GM18873 (cell line): ENCODE measurements at regions not wholly inside any gene's neighbourhood (a gene's known extent, or its start where the extent isn't known, plus 50 kb on each side); places are given as distances from the start of the nearest gene placed in this dataset.

Source experiments
- ATAC-seq: cut with Tn5 transposase; IDR thresholded peaks from one replicate; pipeline ENCODE4 v1.9.1; 2021; ENCODE audit warnings: mild to moderate bottlenecking, moderate library complexity, moderate number of reproducible peaks; ENCODE audit not compliant: unreplicated experiment, low FRiP score

DNA sequence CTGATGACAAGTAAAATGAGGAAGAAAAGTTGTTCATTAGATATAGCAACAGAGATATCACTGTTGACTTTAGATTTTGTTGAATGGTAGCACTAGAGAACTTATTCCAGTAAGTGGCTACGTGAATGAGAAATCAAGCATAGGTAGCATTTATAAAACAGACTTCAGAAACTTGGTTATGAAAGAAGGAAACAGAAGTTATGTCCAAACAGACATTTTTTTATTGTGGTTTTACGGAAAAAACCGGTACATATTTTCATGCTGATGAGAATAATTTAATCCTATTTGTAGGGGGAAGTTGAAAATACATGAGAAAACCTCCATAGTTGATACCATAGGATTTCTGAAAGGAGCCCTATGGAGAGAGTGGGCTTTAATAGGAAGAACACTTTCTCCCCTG is 325.7 kb upstream of the SLC10A2 start:
- no peak for ATAC-seq

DNA sequence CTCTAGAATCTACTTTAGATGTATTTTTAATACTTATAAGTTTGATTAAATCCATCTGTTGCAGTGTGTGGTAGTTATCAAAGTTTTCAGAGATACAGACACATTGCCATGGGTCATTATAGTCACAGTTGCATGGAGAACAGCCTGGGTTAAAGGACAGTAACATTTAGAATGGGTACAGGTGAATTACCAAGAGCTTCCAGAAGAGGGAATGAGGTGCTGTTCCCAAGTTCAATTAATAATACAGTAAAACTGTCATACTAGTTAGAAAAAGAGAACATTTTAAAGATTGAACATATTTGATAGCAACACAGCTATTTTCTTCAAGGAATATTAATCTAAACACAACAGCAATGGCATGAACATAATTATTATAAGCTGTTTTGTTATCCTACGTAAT is 322.6 kb upstream of the SLC10A2 start:
- no peak for ATAC-seq

- no peak for ATAC-seq
These were observed 320.1 kb upstream of the SLC10A2 start for GRCh38 chr13:103386341-103386740.

- no peak for ATAC-seq
These were observed 307.7 kb upstream of the SLC10A2 start for GRCh38 chr13:103373916-103374315.

GRCh38 chr13:103371271-103371670 is 305.1 kb upstream of the SLC10A2 start:
- ATAC-seq: no peak

- ATAC-seq: no peak
These were observed 304.6 kb upstream of the SLC10A2 start for GRCh38 chr13:103370790-103371189.

DNA sequence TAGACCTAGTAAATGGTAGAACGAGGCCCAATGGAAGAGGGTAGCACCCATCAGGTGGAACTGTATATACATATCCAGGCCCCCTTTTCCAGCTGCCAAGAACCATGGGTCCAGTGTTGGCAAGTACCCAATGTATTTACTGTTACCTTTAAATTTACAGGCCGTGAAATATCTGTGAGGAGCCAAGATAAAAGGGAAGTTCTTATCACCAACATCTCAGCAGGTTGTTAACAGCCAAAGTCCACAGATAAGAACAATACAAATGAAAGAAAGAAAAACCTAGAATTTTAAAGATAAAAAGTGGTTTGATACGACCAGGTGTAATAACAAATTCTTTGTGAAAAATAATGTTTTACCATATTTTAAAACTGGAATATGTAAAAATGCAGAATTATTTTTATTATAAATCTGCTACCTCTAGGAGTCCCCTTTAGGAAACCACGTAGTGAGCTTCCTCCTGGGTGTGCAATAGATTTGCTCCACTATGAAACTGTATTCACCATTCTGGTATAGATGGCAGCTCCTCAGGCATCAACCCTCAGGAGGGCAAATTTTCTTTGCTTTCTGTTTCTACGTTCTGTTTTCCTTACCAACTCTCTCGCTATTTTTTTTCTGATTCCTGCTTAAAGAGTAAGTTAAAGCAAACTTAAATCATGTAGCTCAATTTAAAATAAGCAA is 292.2 kb upstream of the SLC10A2 start:
- no peak for ATAC-seq

DNA sequence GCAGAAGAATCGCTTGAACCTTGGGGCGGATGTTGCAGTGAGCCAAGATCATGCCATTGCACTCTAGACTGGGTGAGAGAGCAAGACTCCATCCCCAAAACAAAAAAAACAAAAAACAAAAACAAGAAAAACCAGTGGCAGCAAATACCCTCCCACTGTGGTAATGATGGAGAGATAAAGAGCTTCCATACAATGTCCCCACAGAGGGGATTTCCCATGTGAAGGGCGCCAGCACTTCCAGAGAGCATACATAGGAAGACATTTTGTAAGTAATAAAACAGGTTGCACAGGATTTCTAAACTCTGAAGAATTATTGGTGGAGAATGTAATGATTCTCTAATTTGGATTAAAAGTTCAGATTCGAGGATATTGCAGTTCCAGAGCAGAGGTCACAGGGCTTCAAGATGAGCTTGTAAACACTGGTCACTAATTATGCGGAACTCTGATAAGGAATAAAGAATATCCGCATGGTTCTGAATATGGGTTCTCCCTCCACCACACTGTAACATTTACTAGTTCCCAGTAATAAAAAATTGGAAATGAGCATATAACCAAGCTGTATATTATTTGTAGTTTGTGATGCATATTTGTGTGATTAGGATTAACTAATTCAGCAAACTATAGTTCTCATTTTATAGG is 290.1 kb upstream of the SLC10A2 start:
- no peak for ATAC-seq

GRCh38 chr13:103354171-103354570 is 288.0 kb upstream of the SLC10A2 start:
- no peak for ATAC-seq

DNA sequence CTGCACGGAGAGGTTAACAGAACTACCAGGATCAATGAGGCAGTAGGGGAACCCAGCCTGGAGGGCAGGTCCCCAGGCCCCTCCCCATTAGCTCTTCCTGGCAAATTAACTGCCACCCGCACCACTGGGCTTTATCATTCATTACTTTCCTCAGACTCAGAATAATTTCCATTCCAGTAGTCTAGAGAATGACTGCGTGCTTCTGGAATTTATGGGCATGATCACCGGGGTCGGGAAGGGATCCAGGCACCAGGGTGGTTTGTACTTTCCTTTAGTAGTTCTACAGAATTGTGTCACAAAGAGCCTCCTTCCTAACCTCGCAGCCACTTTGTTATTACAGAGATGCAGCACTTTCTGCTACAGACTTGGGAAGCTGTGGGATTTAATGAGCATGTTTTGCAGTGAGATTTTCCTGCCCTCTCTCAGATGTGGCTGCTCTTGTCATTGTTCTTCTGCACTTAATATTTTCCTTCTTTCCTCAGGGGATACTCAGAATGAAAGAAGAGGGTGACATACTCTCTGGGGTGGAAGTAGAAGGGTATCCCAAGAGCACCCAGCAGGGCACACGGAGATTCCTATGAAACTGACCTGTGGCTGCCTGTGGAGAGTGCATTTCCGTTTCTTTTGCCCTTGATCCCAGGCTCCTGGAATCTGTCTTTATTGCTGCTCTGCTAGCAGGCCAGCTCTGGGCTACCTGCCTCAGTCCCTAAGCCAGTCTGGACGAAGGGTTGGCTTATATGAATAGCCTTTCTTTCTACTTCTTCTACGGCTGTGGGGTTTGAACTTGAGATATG is 285.0 kb upstream of the SLC10A2 start:
- ATAC-seq: no peak

DNA sequence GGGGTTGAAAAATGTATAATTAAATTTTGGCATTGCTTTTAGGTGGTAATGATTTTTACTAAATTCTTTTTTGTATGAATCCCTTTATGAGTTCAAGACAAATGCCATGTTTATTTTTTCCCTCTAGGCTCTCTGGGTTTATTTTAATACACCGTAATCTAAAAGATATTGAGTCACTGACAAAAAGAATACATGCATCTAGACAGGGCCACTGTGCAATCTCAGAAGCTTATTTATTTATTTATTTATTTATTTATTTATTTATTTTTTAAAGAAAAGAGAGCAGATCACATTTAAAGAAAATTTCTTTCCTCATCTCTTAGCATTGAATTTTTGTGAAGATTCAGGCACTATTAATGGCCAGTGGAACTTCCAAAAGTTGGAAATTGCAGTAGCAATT is 283.9 kb upstream of the SLC10A2 start:
- ATAC-seq: no peak

GRCh38 chr13:103349211-103349980 is 283.2 kb upstream of the SLC10A2 start:
- no peak for ATAC-seq

DNA sequence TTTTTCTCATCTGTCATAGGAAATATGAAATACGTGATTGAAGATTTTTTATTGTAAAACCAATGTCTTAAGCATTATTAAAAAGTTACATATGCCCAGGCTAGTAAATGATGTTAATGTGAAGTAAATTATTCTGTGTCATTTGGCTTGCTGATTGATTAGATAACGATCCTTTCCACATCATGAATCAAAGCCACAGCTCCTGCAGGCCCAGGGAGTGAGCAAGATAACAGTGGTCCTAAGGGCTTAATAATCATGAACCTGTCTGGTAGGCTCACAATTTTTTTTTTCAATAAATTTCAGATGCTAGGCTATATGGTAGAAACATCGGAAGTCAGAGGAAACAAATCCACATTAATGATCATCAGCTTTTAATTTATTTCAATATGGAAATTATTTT is 269.0 kb upstream of the SLC10A2 start:
- ATAC-seq: no peak

DNA sequence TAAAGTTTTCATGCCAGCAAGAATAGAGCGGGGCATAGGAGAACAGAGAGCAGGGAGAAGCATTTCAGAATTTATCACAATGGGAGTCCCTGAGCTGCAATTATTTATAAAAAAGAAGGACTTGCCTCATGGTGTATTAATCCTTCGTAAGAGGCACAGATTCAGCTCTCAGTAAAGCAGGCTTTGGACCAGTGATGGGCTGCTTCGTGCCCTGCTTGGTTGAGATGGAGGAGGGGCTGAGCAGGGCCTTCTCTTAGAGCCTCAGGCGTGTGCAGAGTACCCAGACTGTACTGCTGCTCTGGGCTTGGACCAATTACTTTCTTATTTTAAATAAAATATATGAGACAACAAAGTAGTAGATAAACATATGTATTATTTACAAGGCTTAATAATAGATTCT is 265.7 kb upstream of the SLC10A2 start:
- ATAC-seq: no peak

DNA sequence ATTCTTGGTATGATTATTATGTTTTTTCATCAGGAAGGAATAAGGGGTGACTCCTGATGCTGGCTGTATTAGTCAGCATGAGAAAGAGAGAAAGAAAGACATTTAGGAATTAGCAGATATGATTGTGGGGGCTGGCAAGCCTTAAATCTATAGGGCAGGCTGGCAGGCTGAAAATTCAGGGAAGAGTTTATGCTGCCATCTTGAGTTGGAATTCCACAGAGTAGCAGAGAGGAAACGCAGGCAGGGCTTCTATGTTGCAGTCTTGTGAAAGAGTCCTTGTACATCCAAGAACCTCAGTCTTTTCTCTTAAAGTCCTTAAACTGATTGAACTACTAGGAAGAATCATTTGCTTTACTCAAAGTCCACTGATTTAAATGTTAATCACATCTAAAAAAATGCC is 262.7 kb upstream of the SLC10A2 start:
- no peak for ATAC-seq

- ATAC-seq: no peak
These were observed 260.1 kb upstream of the SLC10A2 start for GRCh38 chr13:103326326-103326725.

DNA sequence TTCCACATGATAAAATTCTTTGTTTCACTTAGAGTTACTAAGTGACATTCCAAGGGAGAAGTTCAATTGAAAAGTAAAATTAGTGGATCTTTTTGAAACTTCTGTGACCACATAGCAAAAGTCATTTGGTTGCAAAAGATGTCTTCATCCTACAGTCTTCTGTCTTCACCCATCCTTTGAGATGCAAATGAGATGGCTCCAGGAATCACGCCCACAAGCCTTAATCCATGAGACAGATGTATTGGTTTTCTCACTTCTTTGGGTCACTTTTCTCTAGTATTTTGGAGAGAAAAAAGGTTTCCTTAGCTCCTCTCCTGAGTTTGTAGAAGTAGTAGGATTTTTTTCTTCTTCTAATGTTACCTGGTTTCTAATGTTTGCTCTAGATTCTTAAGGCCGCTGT is 259.5 kb upstream of the SLC10A2 start:
- no peak for ATAC-seq

GRCh38 chr13:103324641-103325040 is 258.4 kb upstream of the SLC10A2 start:
- no peak for ATAC-seq

DNA sequence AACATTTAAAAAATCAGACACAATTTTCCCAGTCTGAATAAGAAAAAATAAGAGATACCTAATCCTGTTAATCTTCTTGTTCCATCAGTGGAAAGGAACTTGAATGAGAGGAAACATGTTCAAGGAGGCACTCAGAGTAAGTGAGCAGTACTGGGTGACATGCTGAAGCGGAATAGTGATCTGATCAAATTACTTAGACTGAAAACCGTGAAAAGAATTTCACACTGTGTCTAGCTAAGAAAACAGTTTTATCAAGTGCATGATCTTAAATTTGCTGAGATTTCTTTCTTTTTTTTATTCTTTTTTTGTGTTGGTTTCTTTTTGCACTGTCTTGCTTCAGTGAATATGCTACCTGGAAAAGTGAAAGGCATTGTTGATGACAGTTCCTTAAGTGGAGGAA is 249.5 kb upstream of the SLC10A2 start:
- no peak for ATAC-seq

GRCh38 chr13:103312467-103312866 is 246.2 kb upstream of the SLC10A2 start:
- no peak for ATAC-seq

DNA sequence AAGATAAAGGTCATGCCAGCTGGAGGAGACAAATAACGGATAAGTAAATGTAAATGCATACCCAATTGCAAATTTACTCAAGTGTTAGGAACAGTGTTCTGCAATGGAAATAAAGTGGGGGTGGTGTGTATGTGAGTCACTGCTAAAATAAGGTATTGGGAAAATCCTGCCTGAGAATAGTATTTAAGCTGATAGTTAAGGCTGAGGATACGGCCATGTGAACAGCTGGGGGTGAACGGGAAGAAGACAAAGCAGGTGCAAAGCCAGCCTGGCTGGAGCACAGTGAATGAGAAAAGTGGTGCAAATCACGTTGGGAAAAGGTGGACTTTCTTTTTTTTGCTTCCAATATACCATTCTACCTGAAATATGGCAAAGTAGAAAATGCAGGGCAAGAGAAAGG is 242.4 kb upstream of the SLC10A2 start:
- no peak for ATAC-seq
